Bone marrow (tissue), 2 donors: ENCODE measurements at regions not wholly inside any gene's neighbourhood (a gene's known extent, or its start where the extent isn't known, plus 50 kb on each side); places are given as distances from the start of the nearest gene placed in this dataset.
"Not testable (repeated sequence)": the region's sequence is repeated elsewhere in the genome, so short reads cannot be mapped to it uniquely, and the experiment has no call there.

Experiments used
- DNase-seq, 2 donors: peaks; one replicate each; lab custom pipeline; 2025; lab: John Stamatoyannopoulos, UW

DNA sequence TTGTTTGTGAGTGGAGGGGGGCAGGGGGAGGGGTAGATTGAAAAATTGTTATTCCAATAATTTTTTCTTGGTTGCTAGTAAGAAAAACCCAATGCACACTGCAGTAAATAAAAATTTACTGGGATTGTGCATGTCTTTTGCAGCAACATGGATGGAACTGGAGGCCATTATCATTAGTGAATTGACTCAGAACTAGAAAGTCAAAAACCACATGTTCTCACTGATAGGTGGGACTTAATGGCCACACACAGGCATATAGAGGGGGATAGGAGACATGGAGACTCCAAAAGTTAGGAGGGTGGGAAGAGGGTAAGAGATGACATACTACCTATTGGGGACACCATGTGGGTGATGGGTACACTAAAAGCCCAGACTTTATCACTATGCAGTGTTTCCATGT lies 67.2 kb downstream of the BUB3 start:
- DNase-seq = no peak

DNA sequence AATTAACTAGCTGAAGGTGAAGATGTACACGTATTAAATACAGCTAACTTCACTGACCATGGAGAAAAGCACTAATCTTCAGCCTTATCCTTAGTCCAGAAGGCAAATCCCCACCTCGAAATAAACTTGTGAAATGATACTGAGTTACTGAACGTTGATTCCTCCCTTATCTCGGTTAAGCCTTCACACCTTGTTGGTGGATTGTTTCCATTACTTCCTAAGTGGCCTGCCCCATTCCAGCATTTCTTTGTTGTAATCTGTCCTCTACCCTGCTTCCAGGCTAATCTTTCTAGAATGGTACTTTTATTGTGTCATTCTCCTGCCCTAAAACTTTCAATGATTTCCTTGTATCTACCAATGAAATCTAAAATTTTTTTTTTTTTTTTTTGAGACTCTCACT lies 68.6 kb downstream of the BUB3 start:
- no peak for DNase-seq

DNA sequence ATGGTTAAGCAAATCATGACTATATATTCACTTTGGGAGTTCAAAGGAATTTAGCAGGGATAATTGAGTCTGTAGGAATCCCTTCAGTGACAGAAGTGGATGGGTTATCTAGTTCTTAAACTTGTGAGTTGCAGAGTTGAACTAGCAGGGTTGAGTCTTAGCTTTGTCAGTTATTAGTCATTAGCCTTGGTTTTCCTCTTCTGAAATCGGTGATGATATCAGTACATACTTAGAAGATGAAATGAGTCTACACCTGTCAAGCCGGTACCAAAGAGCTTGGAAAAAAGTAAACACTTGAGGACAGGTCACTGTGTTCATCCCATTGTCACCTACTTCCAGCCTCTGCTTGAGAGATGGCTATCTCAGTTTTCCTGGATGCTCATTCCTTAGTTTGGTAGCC lies 73.5 kb downstream of the BUB3 start:
- DNase-seq = no peak

DNA sequence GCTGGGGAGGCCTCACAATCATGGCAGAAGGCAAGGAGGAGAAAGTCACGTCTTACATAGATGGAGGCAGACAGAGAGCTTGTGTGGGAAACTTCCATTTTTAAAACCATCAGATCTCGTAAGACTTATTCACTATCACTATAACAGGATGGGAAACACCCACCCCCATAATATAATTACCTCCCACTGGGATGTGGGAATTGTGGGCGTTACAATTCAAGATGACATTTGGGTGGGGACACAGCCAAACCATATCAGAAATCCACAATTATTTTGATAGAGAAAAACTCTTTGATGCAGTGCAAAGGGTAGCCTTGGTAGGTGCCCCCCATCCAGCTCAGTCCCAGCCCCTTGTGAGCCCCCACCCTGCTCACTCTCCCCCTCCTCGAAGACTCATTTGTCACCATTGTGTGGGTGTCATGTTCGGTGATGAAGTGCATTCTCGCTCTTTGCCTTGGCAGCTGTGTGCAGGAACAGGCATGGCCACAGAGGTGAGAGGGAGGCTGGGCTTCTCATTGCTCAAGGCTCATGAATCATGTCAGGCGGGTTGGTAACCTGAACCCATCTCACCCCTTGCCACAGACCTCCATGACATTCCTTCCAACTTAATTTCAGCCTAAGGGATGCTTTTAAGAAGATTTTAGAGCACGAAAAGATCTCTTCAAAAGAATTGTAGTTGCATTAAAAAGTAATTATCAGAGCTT lies 75.9 kb downstream of the BUB3 start:
- DNase-seq = no peak

DNA sequence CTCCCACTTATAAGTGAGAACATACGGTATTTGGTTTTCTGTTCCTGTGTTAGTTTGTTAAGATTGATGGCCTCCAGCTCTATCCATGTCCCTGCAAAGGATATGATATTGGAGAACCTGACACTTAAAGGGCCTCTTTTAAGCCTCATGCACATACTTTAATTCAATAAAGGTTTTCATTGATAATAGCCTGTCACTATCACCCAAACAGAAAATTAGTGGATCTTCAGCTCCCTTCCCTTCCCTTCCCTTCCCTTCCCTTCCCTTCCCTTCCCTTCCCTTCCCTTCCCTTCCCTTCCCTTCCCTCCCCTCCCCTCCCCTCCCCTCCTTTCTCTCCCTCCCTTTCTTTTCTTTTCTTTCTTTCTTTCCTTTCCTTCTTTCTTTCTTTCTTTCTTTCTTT lies 78.7 kb downstream of the BUB3 start:
- not testable (repeated sequence) for DNase-seq

DNA sequence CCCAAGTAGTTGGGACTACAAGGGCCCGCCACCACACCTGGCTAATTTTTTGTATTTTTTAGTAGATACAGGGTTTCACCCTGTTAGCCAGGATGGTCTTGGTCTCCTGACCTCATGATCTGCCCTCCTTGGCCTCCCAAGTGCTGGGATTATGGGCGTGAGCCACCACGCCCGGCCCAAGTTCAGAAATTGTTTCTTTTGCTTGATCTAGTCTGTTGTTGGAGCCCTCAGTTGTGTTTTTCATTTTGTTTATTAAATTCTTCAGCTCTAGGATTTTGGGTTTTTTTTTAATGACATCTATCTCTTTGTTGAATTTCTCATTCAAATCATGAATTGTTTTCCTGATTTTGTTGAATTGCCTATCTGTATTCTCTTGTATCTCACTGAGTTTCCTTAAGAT lies 80.8 kb downstream of the BUB3 start:
- DNase-seq = not testable (repeated sequence)

DNA sequence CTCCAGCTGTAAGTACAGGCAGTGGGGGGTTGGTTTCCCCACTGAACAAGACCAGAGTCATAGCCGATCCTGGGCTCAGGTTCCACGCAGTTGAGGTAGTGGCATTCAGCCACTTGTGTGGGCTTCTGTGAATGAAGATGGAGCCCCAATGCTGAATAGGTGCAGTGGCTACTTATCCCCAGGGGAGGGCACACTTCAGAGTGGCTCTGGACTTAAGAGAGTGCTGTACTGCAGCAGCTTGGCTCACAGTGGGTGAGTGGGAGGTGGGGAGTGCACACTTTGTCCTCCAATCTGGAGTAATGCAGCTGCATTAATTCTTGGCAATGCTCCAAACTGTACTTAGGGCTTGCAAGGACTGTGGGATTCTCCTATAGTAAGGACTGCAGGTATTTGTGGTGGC lies 81.9 kb downstream of the BUB3 start:
- no peak for DNase-seq

DNA sequence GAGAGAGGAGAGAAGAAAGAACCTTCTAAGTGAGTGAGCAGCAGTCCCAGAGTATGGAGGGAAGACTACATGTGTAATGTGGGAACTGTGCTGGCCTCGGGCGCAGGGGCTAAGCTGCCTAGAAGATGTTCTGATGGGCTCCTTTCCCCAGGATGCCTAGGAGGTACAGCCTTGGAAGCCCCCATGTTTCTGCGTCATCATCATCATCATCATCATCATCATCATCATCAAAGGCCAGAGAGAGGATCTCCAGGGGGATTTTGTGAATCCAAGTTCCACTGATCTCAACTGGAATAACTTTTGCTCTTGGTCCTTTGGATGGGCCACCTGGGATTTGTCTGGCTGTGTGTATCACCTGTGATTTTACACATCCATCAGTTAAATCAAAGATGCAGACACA lies 86.0 kb downstream of the BUB3 start:
- DNase-seq = no peak

DNA sequence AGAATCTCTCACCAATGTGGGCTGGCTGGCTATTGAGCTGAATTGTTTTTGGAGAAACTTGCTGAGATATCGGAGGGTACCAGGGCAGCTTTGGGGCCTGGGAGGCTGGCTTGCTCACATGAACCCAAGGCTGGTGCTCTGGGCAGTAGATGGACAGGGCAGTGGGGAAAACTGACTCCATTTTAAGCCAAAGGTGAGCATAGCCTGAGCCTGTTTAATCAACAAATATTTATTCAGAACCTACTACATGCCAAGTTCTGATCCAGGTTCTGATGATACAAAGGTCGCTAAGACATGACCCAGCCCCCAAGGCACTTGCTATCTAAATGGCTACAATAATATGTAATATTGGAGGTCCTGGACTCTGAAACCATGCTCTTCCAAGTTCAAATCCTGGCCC lies 86.6 kb downstream of the BUB3 start:
- no peak for DNase-seq

DNA sequence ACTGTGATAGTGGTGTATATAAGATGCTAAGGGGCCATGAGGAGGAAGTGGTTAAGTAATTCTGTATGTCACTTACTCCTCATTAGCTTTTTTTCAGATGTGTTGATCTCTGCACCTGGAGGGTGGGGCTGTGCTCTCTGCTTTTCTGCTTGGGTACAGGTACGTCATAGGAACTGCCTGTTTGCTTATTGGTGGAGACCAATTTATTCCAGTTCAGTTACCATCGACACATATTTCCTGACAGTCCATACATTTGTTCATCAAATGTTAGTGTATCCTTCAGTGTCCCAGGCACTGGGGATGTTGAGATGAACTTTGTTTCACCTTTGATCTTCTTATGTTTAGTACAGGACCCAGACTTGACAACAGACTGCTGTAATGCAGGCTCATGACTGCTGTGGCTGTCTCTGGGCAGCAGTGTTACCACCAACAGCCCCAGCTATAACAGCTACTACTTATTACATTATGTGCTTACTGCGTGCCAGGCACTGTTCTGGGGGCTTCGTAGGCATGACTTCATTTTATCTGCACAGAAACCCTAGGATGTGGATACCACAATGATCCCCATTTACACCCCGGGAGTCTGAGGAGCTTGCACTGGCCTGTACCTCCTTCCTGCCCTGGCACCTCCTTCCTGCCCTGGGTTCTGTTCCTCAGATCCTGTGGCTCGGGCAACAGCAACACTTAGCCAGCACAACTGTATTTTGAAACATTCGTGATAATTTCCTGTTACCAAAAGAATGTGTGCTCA lies 87.4 kb downstream of the BUB3 start:
- DNase-seq = no peak

DNA sequence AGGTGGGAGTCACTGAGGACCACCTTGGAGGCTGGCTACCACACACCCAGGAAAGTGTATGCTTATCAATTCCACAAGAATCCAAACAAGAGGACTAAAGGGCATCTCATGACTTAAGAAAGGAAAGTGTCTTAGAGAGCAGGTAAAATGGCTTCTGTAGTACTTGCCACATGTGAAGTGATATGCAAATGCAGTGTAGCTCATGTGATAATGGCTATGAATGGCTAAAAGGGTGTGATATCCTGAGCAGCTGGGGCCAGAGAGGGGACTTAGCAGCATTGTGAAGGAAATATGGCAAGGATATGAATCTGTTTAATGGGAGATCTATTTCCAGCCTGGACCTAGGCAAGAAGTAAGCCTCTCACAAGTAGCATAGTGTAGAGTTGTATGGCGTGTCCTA lies 90.5 kb downstream of the BUB3 start:
- DNase-seq = no peak

DNA sequence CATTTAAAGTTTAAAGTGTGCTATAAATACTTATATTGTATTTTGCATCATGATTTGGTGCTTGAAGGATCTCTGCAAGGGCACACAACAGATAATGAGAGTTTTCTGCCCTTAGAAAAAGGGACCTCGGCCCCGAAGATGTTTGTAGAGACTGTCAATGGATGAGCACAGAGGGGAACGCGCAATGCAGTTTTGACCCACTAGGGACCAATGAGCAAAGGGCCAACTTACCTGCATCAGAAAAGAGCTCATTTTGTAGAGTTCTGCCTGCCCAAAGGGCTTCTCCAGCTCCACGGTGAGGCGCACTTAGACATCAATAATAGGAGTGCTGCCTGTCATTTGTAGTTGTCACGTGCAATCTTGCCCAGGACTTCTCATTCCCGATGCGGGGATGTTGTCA lies 91.1 kb downstream of the BUB3 start:
- no peak for DNase-seq

DNA sequence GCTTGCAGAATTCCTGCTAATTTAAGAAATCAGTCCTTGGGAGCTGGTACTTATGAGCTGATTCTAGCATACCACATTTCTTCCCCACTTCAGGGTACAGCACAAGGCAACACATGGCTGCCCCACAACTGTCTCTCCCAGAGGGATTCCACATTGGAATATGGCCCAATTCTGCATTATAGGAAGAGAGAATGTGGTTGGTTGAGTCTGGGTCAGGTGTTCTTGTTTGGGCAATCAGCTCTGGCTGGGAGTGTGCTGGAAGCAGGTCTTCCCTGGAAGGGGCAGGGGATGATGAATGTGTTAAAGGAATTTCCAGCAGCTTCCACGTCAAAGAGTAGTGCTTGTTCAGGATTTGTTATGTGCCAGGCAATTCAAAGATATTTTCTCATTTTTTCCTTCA lies 95.7 kb downstream of the BUB3 start:
- DNase-seq = no peak

DNA sequence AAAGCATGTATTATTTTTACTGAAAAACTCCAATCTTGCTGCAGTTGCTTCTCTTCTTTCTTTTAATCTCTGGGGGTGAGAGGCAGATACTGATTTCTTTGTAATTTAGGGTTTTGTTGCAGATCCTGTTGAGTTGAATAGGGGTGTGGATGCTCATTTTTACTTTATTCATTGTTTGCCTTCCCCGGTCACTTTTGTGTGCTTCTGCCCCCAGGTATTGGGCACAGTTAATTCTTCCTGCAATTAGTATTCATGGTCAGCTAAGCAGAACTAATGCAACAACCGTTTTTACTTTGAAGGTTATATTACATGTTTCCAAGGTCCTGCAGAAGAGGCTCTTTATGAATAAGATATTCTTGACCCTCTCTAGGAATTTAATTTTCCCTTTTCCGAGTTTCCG lies 96.4 kb downstream of the BUB3 start:
- no peak for DNase-seq

DNA sequence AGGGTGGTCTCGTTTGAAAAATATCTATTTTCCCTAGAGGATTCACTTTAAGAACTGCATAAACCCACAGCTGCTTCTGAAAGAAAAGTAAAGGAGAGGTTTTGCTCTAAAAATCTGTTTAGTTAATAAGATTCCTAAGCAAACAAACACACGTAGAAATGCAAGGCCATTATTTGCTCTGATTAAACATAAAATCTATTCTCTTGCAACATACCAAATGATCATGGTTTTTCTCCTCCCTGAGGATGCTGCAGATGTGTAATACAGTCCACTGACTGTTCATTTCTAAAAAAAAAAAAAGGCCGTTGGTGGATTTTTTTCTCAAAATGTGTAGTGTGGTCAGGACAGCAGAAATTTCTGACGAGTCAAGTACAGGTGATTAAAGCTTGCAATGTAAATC lies 98.6 kb downstream of the BUB3 start:
- DNase-seq = no peak

DNA sequence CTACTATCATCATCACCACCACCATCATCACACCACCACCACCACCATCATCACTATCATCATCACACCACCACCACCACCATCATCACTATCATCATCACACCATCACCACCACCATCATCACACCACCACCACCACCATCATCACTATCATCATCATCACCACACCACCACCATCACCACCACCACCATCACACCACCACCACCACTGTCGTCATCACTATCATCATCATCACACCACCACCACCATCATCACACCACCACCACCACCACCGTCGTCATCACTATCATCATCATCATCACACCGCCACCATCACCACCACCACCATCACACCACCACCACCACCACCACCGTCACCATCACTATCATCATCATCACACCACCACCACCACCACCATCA lies 100.1 kb downstream of the BUB3 start:
- not testable (repeated sequence) for DNase-seq

DNA sequence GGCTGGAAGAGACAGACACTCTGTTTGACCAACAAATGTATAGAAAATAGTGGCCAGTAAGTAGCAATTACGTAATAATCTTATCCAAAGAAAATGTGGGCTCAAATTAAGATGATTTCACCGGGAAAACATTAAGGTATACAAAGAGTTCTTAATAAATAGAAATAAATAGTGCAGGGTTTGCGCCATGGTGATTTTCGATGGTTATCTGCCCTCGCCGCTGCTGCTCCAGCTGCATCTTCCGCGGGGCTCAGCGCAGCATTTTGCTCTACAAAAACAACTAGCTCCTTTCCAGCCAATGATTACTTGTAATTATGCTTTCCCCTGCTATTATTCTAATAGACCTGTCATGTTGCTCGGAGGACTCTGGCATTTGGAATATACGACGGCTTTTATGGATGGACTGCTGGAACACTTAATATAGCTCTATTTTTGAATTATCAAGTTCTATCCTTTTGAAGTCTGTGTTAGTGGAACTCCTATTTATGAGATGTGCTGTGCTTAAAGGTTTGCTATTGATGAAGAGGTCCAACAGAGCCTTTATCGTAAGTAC lies 103.8 kb downstream of the BUB3 start:
- no peak for DNase-seq

DNA sequence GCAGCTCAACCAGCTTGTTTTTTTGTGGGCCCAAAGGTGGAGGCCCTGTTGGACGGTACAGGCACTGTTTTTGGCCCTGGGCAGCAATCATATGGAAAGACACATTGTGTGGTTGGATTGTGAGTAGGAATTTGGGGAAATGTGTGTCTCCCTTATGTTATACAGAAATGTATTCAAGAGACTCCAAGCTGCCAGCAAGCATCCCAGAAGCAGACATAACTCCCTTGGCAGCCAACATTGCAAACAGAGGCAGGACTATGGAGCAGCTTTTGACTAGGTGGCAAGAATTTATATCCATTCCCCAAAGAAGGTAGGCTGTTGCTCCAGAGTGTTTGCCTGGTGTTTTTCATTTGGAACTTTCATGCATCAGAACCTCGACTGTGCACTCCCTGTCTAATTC lies 104.9 kb downstream of the BUB3 start:
- DNase-seq = no peak

DNA sequence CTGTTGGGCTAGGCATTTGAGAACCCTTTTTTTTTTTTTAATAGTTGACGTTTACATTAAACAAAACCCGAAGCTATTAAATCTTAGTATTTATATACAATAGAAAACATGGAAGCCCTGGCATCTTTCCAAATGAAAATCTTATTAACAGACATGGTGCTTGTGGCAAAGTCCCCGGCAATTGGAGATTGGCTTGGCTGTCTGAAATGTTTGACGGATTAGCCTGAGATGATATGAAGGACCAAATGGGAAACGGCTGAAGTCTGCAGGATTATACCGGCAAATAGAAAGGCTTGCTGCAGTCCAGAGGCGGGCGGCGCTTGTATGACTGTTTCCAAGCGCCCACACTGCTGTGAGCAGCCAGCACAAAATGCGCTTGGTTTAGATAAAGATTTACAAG lies 105.6 kb downstream of the BUB3 start:
- no peak for DNase-seq

DNA sequence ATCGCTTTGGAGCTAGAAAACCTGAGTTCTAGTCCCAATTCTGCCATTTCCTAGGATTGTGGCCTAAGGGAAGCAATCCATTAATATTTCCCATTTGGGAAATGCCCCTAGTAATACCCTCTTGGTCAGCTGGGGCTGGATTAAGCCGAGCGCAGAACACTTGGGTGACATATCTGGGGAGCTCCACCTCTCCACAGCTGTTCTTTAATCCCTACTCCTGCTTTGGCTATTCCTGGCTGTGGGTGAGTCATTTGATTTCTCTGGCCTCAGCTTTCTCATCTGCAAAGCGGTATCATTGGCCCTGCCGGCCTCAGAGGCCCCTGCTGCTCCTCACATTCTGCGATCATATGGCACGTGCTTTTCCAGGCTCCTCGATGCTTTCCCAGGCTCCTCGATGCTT lies 108.3 kb downstream of the BUB3 start:
- DNase-seq = no peak

DNA sequence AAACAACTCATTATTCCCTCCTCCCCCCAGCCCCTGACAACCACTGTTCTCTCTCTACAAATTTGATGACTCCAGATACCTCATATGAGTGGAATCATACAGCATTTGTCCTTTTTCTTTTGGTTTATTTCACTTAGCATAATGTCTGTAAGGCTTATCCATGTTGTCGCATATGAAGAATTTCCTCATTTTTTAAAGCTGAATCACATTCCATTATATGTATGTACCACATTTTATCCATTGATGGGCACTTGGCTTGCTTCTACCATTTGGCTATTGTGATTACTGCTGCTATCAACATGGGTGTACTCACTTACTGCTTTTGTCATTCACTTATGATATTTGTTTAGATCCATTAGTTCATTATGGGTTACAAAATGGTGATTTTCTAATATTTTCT lies 112.8 kb downstream of the BUB3 start:
- no peak for DNase-seq

DNA sequence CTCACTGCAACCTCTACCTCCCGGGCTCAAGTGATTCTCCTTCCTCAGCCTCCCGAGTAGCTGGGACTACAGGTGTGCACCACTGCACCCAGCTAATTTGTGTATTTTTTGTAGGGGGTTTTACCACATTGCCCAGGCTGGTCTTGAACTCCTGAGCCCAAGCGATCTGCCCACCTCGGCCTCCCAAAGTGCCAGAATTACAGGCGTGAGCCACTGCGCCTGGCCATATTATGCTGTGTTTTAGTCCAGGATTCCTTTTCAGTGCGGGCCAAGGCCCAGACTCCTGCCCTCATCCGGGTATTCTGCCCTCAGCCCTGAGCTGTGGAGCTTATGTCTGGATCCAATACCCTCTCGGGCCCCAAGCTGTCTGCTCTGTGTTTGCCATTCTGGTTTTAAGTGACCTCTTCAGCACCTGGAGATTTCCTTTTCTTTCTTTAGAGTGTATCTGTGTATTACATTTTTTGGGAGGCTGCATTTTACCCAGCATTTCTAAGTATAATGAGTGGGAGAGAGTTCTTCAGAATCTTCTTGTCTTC lies 114.9 kb downstream of the BUB3 start:
- DNase-seq = no peak

DNA sequence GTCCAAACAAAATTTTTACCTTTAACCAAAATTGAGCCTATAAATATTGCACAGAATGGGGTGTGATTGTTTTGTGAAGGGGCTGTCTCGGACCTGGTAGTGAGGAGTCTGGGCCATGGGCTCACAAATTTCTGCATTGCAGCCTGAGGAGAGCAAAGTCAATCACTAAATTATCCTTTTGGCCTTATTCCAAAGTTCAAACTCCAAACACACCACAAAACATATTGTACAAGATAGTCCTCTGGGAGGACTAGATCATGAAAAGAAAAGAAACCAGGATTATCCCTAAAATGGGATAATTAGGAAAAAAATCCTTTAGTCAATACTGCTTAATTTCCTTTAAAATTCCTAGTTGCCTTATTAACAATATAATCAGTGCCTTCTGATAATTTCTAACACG lies 115.5 kb downstream of the BUB3 start:
- DNase-seq = no peak
